HG02884 (cell line): ENCODE measurements at regions not wholly inside any gene's neighbourhood (a gene's known extent, or its start where the extent isn't known, plus 50 kb on each side); places are given as distances from the start of the nearest gene placed in this dataset.
"Not testable (repeated sequence)": the region's sequence is repeated elsewhere in the genome, so short reads cannot be mapped to it uniquely, and the experiment has no call there.

Experiments used
- ATAC-seq: cut with Tn5 transposase; IDR thresholded peaks from one replicate; pipeline ENCODE4 v1.9.1; 2021; ENCODE audit warnings: mild to moderate bottlenecking, moderate library complexity; ENCODE audit not compliant: unreplicated experiment

GRCh38 chr4:154035341-154035740 lies 246.5 kb upstream of the SFRP2 start:
- no peak for ATAC-seq

GRCh38 chr4:154033921-154034320 lies 245.0 kb upstream of the SFRP2 start:
- ATAC-seq = no peak

- no peak for ATAC-seq
Observed at GRCh38 chr4:154032914-154033313, 244.0 kb upstream of the SFRP2 start.

GRCh38 chr4:154030746-154031145 lies 241.9 kb upstream of the SFRP2 start:
- no peak for ATAC-seq

GRCh38 chr4:154030152-154030551 lies 241.3 kb upstream of the SFRP2 start:
- ATAC-seq = no peak

- no peak for ATAC-seq
Observed at GRCh38 chr4:154029171-154029570, 240.3 kb upstream of the SFRP2 start.

GRCh38 chr4:154025110-154025509 lies 236.2 kb upstream of the SFRP2 start:
- ATAC-seq = no peak

- ATAC-seq = no peak
Observed at GRCh38 chr4:154024097-154024694, 235.3 kb upstream of the SFRP2 start.

- not testable (repeated sequence) for ATAC-seq
Observed at GRCh38 chr4:154023671-154024070, 234.8 kb upstream of the SFRP2 start.

GRCh38 chr4:154019811-154020210 lies 230.9 kb upstream of the SFRP2 start:
- ATAC-seq = no peak

GRCh38 chr4:154018659-154019058 lies 229.8 kb upstream of the SFRP2 start:
- ATAC-seq = no peak

- ATAC-seq = no peak
Observed at GRCh38 chr4:154015578-154015977, 226.7 kb upstream of the SFRP2 start.

GRCh38 chr4:154014407-154015321 lies 225.8 kb upstream of the SFRP2 start:
- no peak for ATAC-seq

- ATAC-seq = no peak
Observed at GRCh38 chr4:154013576-154013975, 224.7 kb upstream of the SFRP2 start.

GRCh38 chr4:154010371-154010770 lies 221.5 kb upstream of the SFRP2 start:
- no peak for ATAC-seq

- no peak for ATAC-seq
Observed at GRCh38 chr4:154009788-154010187, 220.9 kb upstream of the SFRP2 start.

GRCh38 chr4:154009191-154009590 lies 220.3 kb upstream of the SFRP2 start:
- ATAC-seq = no peak

GRCh38 chr4:154005171-154005520 lies 216.3 kb upstream of the SFRP2 start:
- no peak for ATAC-seq

- ATAC-seq = no peak
Observed at GRCh38 chr4:154004507-154005170, 215.8 kb upstream of the SFRP2 start.

- ATAC-seq = no peak
Observed at GRCh38 chr4:154004016-154004415, 215.1 kb upstream of the SFRP2 start.

- no peak for ATAC-seq
Observed at GRCh38 chr4:154003378-154003777, 214.5 kb upstream of the SFRP2 start.

- ATAC-seq = no peak
Observed at GRCh38 chr4:154001193-154001592, 212.3 kb upstream of the SFRP2 start.
